GM23338 (cell line): ENCODE measurements at regions not wholly inside any gene's neighbourhood (a gene's known extent, or its start where the extent isn't known, plus 50 kb on each side); places are given as distances from the start of the nearest gene placed in this dataset.
A peak's percentile ranks its signal among the peaks of the same experiment; 100 is the strongest.

Experiments
- ATAC-seq: fragments of 200-7000 bp; cut with Tn5 transposase; 3 replicates; pipeline ENCODE4 v1.9.1; 2020
- DNase-seq: peaks from one replicate; pipeline ENCODE4 v3.0.0-alpha.2; 2015; ENCODE audit warnings: low spot score
- H2AFZ ChIP-seq: fragments of 200-600 bp; sonication (generic); 2 replicates; pipeline ENCODE4 v1.8.0; 2016; ENCODE audit warnings: antibody characterized with exemption, mild to moderate bottlenecking, moderate library complexity
- H3F3A ChIP-seq: fragments of 200-600 bp; sonication (generic); replicated peaks from 2 replicates; pipeline ENCODE4 v1.8.0; 2017; ENCODE audit warnings: antibody characterized with exemption, mixed run types, low read depth
- H3K27ac ChIP-seq: fragments of 200-600 bp; sonication (generic); 2 replicates; pipeline ENCODE4 v1.6.1; 2016; ENCODE audit warnings: low read depth
- H3K27me3 ChIP-seq: fragments of 200-600 bp; sonication (generic); 2 replicates; pipeline ENCODE4 v1.8.0; 2016; ENCODE audit warnings: mild to moderate bottlenecking, mixed run types, moderate library complexity; ENCODE audit not compliant: insufficient read depth
- H3K36me3 ChIP-seq: fragments of 200-600 bp; sonication (generic); 2 replicates; pipeline ENCODE4 v1.8.0; 2016; ENCODE audit warnings: mild to moderate bottlenecking; ENCODE audit not compliant: insufficient read depth
- H3K4me1 ChIP-seq: fragments of 200-600 bp; sonication (generic); 2 replicates; pipeline ENCODE4 v1.8.0; 2016; ENCODE audit warnings: mild to moderate bottlenecking, moderate library complexity; ENCODE audit not compliant: insufficient read depth
- H3K4me2 ChIP-seq: fragments of 200-600 bp; sonication (generic); 2 replicates; pipeline ENCODE4 v1.7.1; 2017; ENCODE audit warnings: mixed run types
- H3K4me3 ChIP-seq: fragments of 200-600 bp; sonication (generic); 2 replicates; pipeline ENCODE4 v1.6.1; 2016; ENCODE audit warnings: mixed run types
- H3K79me2 ChIP-seq: fragments of 200-600 bp; sonication (generic); replicated peaks from 2 replicates; pipeline ENCODE4 v1.8.0; 2017; ENCODE audit warnings: mild to moderate bottlenecking; ENCODE audit not compliant: insufficient read depth
- H3K9me2 ChIP-seq: fragments of 200-600 bp; sonication (generic); 2 replicates; pipeline ENCODE4 v1.8.0; 2017; ENCODE audit not compliant: insufficient read depth
- H4K20me1 ChIP-seq: fragments of 200-600 bp; sonication (generic); replicated peaks from 2 replicates; pipeline ENCODE4 v1.8.0; 2017; ENCODE audit warnings: mild to moderate bottlenecking; ENCODE audit not compliant: insufficient read depth
- H3K27ac Mint-ChIP-seq: 2 replicates; pipeline ENCODE4 v1.8.0; 2020; ENCODE audit warnings: inconsistent platforms, mild to moderate bottlenecking, moderate library complexity, mixed read lengths
- H3K27me3 Mint-ChIP-seq: 3 replicates; pipeline ENCODE4 v1.8.0; 2022; ENCODE audit warnings: low read depth, mild to moderate bottlenecking, moderate library complexity, mixed read lengths, inconsistent platforms; ENCODE audit not compliant: insufficient read depth, poor library complexity
- H3K36me3 Mint-ChIP-seq: 3 replicates; pipeline ENCODE4 v1.8.0; 2021; ENCODE audit warnings: low read depth, mild to moderate bottlenecking, inconsistent platforms, moderate library complexity, mixed read lengths
- H3K4me1 Mint-ChIP-seq: 3 replicates; pipeline ENCODE4 v1.8.0; 2020; ENCODE audit warnings: mild to moderate bottlenecking, inconsistent platforms, mixed read lengths
- H3K4me3 Mint-ChIP-seq: 3 replicates; pipeline ENCODE4 v1.8.0; 2021; ENCODE audit warnings: moderate library complexity, mild to moderate bottlenecking, inconsistent platforms, mixed read lengths
- H3K9me3 Mint-ChIP-seq: 3 replicates; pipeline ENCODE4 v1.8.0; 2020; ENCODE audit warnings: moderate library complexity, mild to moderate bottlenecking, inconsistent platforms, mixed read lengths
- CREB1 ChIP-seq: fragments of 250-450 bp; sonication (Bioruptor Pico); IDR thresholded peaks from 2 replicates; pipeline ENCODE4 v1.5.0; 2020; ENCODE audit warnings: low read depth, mild to moderate bottlenecking, moderate library complexity
- CTCF ChIP-seq, 2 experiments: fragments of 200-600 bp in 1 of 2; sonication (generic) in 1 of 2; conservative IDR thresholded peaks; 2 replicates each; pipeline versions ENCODE4 v1.5.1 to v1.6.1; 2016 to 2017; ENCODE audit warnings: antibody characterized with exemption in 2 of 2, low read depth in 2 of 2, mild to moderate bottlenecking in 2 of 2, moderate library complexity in 1 of 2
- ETS1 ChIP-seq: IDR thresholded peaks from 2 replicates; pipeline ENCODE4 v1.6.1; 2016; ENCODE audit warnings: antibody characterized with exemption
- EZH2 ChIP-seq: fragments of 200-600 bp; sonication (generic); IDR thresholded peaks from one replicate; pipeline ENCODE4 v1.8.0; 2017; ENCODE audit warnings: antibody characterized with exemption, mild to moderate bottlenecking, low read depth; ENCODE audit not compliant: unreplicated experiment
- EZH2phosphoT487 ChIP-seq: fragments of 200-600 bp; sonication (generic); IDR thresholded peaks from one replicate; pipeline ENCODE4 v1.8.1; 2018; ENCODE audit warnings: antibody characterized with exemption; ENCODE audit not compliant: unreplicated experiment
- JUNB ChIP-seq: IDR thresholded peaks from one replicate; pipeline ENCODE4 v1.6.1; 2016; ENCODE audit warnings: antibody characterized with exemption; ENCODE audit not compliant: unreplicated experiment
- NANOG ChIP-seq: IDR thresholded peaks from 2 replicates; pipeline ENCODE4 v1.6.1; 2016; ENCODE audit warnings: antibody characterized with exemption, borderline replicate concordance
- POLR2AphosphoS5 ChIP-seq: IDR thresholded peaks from 2 replicates; pipeline ENCODE4 v1.6.1; 2016; ENCODE audit warnings: antibody characterized with exemption, low read depth
- REST ChIP-seq: IDR thresholded peaks from one replicate; pipeline ENCODE4 v1.6.1; 2018; ENCODE audit warnings: antibody characterized with exemption; ENCODE audit not compliant: unreplicated experiment
- ZNF114 ChIP-seq: fragments of 250-450 bp; sonication (Bioruptor Pico); IDR thresholded peaks from 2 replicates; pipeline ENCODE4 v1.5.0; 2020; ENCODE audit warnings: mild to moderate bottlenecking, moderate library complexity
- ZNF331 ChIP-seq: fragments of 250-450 bp; sonication (Bioruptor Pico); IDR thresholded peaks from 2 replicates; pipeline ENCODE4 v1.5.0; 2020; ENCODE audit warnings: low read depth, mild to moderate bottlenecking, moderate library complexity
- ZNF462 ChIP-seq: fragments of 250-450 bp; sonication (Bioruptor Pico); IDR thresholded peaks from 2 replicates; pipeline ENCODE4 v1.5.0; 2020; ENCODE audit warnings: mild to moderate bottlenecking, moderate library complexity

GRCh38 chr6:53741034-53741823 lies 53.6 kb upstream of the LRRC1 start:
- Histone ChIP-seq H3F3A (no peaks in the 10 kb centered on the region), H3K79me2 (no peaks in the 10 kb centered on the region), H3K36me3 (no peaks in the 10 kb centered on the region), H3K4me1 (no peaks in the 10 kb centered on the region; the same call in 1 of the 2 replicates), H2AFZ (peak overlapping the region; percentile 2; the same call in 1 of the 2 replicates), H3K9me2 (no peaks in the 10 kb centered on the region), H3K27me3 (no peaks in the 10 kb centered on the region), H3K27ac (no peak overlapping the region), H4K20me1 (no peaks in the 10 kb centered on the region), H3K4me3 (no peak overlapping the region), H3K4me2 (no peak overlapping the region)
- Mint-ChIP-seq H3K9me3 (no peaks in the 10 kb centered on the region; the same call in 2 of the 3 replicates), H3K27ac (no peak overlapping the region), H3K36me3 (peaks cover 4% of the 10 kb centered on the region; the same call in 1 of the 3 replicates), H3K4me1 (peaks cover 6% of the 10 kb centered on the region), H3K27me3 (no peaks in the 10 kb centered on the region), H3K4me3 (no peak overlapping the region)
- no peak for TF ChIP-seq EZH2phosphoT487
- no peak for TF ChIP-seq ETS1
- no peak for TF ChIP-seq ZNF462 (CRISPR knock-in tag)
- no peak for TF ChIP-seq NANOG
- TF ChIP-seq ZNF114 = no peak
- TF ChIP-seq REST = no peak
- TF ChIP-seq JUNB = no peak
- no peak for TF ChIP-seq CREB1 (CRISPR knock-in tag)
- TF ChIP-seq POLR2AphosphoS5 = no peak
- TF ChIP-seq ZNF331 = no peak
- no peak for TF ChIP-seq EZH2
- TF ChIP-seq CTCF (conservative IDR thresholded peaks at IDR 0.05; ENCODE audit: low read depth in 2 of 2) = no peak
- ATAC-seq (peak; percentile 54), DNase-seq (peak; percentile 62)
